ENCODE measurements at regions not wholly inside any gene's neighbourhood (a gene's known extent, or its start where the extent isn't known, plus 50 kb on each side); places are given as distances from the start of the nearest gene placed in this dataset.
"Not testable (repeated sequence)": the region's sequence is repeated elsewhere in the genome, so short reads cannot be mapped to it uniquely, and the experiment has no call there.

DNA sequence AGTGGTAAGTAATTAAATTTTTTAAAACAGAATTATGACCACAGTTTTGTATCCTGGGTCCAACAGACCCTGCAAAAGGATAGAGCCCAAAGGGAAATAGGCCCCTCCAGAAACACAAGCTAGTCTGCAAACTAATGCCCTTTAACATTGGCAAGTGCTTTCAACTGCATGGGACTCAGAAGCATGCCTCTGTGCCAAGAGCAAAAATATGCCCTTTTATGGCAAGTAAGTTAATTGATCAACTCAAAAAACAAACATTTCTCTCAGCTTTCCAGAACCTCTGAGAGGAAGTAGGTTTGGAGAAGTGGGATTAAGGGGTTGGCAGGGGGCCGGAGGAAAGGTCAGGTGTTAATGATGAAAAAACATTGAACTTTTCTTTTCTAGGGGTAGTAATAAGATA is 186.6 kb upstream of the PRSS1 start:
- no peaks in the 10 kb centered on the region for H3K9me3 ChIP-seq (ENCODE audit: low read depth, low read length, poor library complexity, severe bottlenecking)
- no peak for DNase-seq (ENCODE audit: low spot score)
- no peak for TF ChIP-seq EZH2 (IDR thresholded peaks at IDR 0.05; ENCODE audit: borderline replicate concordance, low read depth, low read length, poor library complexity, severe bottlenecking)
- TF ChIP-seq, protein P1, sequence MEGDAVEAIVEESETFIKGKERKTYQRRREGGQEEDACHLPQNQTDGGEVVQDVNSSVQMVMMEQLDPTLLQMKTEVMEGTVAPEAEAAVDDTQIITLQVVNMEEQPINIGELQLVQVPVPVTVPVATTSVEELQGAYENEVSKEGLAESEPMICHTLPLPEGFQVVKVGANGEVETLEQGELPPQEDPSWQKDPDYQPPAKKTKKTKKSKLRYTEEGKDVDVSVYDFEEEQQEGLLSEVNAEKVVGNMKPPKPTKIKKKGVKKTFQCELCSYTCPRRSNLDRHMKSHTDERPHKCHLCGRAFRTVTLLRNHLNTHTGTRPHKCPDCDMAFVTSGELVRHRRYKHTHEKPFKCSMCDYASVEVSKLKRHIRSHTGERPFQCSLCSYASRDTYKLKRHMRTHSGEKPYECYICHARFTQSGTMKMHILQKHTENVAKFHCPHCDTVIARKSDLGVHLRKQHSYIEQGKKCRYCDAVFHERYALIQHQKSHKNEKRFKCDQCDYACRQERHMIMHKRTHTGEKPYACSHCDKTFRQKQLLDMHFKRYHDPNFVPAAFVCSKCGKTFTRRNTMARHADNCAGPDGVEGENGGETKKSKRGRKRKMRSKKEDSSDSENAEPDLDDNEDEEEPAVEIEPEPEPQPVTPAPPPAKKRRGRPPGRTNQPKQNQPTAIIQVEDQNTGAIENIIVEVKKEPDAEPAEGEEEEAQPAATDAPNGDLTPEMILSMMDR (conservative IDR thresholded peaks at IDR 0.05; ENCODE audit: low read depth, low read length), result no peak
- CTCF ChIA-PET, result no interaction called here
- no peak overlapping the region for H3K27ac ChIP-seq (ENCODE audit: low read depth, low read length, poor library complexity, severe bottlenecking)
- BruUV-seq (replicated peaks), result no TSS peak
- no peaks in the 10 kb centered on the region for H3K4me1 ChIP-seq (ENCODE audit: insufficient read depth, low read length, poor library complexity, severe bottlenecking)
- POLR2A ChIA-PET (ENCODE audit: low non-redundant PET), result no interaction called here
- intact Hi-C loops (cut with micrococcal nuclease; ENCODE audit: unreplicated experiment), result no loop called here
- peaks cover 23% of the 10 kb centered on the region for H3K27me3 ChIP-seq (replicated peaks; ENCODE audit: insufficient read depth, low read depth, low read length, poor library complexity)
- no peaks in the 10 kb centered on the region for H3K36me3 ChIP-seq (ENCODE audit: insufficient read depth, low read length, poor library complexity, severe bottlenecking)
- no peak overlapping the region for H3K4me3 ChIP-seq (ENCODE audit: low read depth, low read length, poor library complexity, severe bottlenecking)

DNA sequence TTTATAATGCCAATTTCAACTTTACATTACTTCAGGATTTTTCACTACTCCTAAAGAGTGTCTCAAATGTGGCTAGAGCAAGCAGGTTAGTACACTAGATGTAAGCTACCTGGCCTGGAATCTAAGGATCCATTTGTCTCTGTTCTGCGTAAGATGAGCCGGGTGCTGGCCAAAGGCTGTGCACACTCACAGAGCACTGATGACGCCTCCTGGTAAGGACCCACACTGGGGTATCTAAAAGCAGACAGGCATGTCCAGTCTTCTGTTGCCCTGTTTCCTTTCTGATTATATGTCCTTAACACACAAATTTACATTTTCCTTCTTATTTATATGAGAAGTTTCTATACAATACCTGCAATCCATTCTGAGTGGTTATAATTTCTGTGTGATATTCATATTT is 187.9 kb upstream of the PRSS1 start:
- BruUV-seq (replicated peaks); H3K4me3 ChIP-seq (ENCODE audit: low read depth, low read length, poor library complexity, severe bottlenecking); DNase-seq (ENCODE audit: low spot score); CTCF ChIA-PET; H3K4me1 ChIP-seq (ENCODE audit: insufficient read depth, low read length, poor library complexity, severe bottlenecking); H3K36me3 ChIP-seq (ENCODE audit: insufficient read depth, low read length, poor library complexity, severe bottlenecking); intact Hi-C loops (cut with micrococcal nuclease; ENCODE audit: unreplicated experiment); H3K27ac ChIP-seq (ENCODE audit: low read depth, low read length, poor library complexity, severe bottlenecking); POLR2A ChIA-PET (ENCODE audit: low non-redundant PET); H3K9me3 ChIP-seq (ENCODE audit: low read depth, low read length, poor library complexity, severe bottlenecking): not testable (repeated sequence)
- peaks cover 18% of the 10 kb centered on the region for H3K27me3 ChIP-seq (replicated peaks; ENCODE audit: insufficient read depth, low read depth, low read length, poor library complexity)

DNA sequence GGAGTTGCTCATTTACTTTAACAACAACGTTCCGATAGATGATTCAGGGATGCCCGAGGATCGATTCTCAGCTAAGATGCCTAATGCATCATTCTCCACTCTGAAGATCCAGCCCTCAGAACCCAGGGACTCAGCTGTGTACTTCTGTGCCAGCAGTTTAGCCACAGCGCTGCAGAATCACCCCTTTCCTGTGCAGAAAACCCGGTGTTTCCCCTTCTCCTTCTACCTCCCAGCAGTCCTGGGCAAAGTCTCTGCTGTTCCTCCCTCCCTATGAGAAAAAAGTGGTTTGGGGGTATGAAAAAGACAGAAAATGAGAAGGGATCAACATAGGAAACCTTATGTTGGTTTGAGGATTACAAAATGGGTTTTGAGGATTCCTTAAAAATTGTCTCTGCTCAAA is 188.5 kb upstream of the PRSS1 start:
- H3K27me3 ChIP-seq (replicated peaks; ENCODE audit: insufficient read depth, low read depth, low read length, poor library complexity), result peaks cover 18% of the 10 kb centered on the region
- BruUV-seq (replicated peaks); CTCF ChIA-PET; H3K36me3 ChIP-seq (ENCODE audit: insufficient read depth, low read length, poor library complexity, severe bottlenecking); intact Hi-C loops (cut with micrococcal nuclease; ENCODE audit: unreplicated experiment); DNase-seq (ENCODE audit: low spot score); POLR2A ChIA-PET (ENCODE audit: low non-redundant PET); H3K9me3 ChIP-seq (ENCODE audit: low read depth, low read length, poor library complexity, severe bottlenecking); H3K4me3 ChIP-seq (ENCODE audit: low read depth, low read length, poor library complexity, severe bottlenecking); H3K4me1 ChIP-seq (ENCODE audit: insufficient read depth, low read length, poor library complexity, severe bottlenecking); H3K27ac ChIP-seq (ENCODE audit: low read depth, low read length, poor library complexity, severe bottlenecking): not testable (repeated sequence)

DNA sequence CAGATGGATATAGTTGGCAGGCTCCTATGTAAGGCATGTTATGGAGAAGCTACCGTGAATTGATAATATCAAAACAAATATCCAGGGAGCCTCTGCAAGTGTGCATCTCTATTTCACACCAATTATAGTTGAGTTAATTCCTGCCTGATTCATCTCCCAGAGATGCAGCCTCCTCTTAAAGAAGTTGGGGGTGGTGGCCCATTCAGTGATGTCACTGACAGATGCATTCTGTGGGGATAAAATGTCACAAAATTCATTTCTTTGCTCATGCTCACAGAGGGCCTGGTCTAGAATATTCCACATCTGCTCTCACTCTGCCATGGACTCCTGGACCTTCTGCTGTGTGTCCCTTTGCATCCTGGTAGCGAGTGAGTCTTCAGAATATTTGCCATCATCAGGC is 189.1 kb upstream of the PRSS1 start:
- TF ChIP-seq, protein P1 (conservative IDR thresholded peaks at IDR 0.05; ENCODE audit: low read depth, low read length), result no peak
- TF ChIP-seq EZH2 (IDR thresholded peaks at IDR 0.05; ENCODE audit: borderline replicate concordance, low read depth, low read length, poor library complexity, severe bottlenecking), result no peak
- Histone ChIP-seq H3K4me3 (ENCODE audit: low read depth, low read length, poor library complexity, severe bottlenecking) (no peak overlapping the region), H3K27ac (ENCODE audit: low read depth, low read length, poor library complexity, severe bottlenecking) (no peak overlapping the region), H3K27me3 (replicated peaks; ENCODE audit: insufficient read depth, low read depth, low read length, poor library complexity) (peaks cover 18% of the 10 kb centered on the region), H3K9me3 (ENCODE audit: low read depth, low read length, poor library complexity, severe bottlenecking) (no peaks in the 10 kb centered on the region), H3K36me3 (ENCODE audit: insufficient read depth, low read length, poor library complexity, severe bottlenecking) (no peaks in the 10 kb centered on the region), H3K4me1 (ENCODE audit: insufficient read depth, low read length, poor library complexity, severe bottlenecking) (no peaks in the 10 kb centered on the region)
- CTCF ChIA-PET, result no interaction called here
- POLR2A ChIA-PET (ENCODE audit: low non-redundant PET), result no interaction called here
- BruUV-seq (replicated peaks), result no TSS peak
- intact Hi-C loops (cut with micrococcal nuclease; ENCODE audit: unreplicated experiment), result no loop called here
- DNase-seq (ENCODE audit: low spot score), result no peak
